WTC11 (cell line): ENCODE measurements at regions not wholly inside any gene's neighbourhood (a gene's known extent, or its start where the extent isn't known, plus 50 kb on each side); places are given as distances from the start of the nearest gene placed in this dataset.
A peak's percentile ranks its signal among the peaks of the same experiment; 100 is the strongest.

Experiments
- ATAC-seq: fragments of 200-7000 bp; cut with Tn5 transposase; 2 replicates; pipeline ENCODE4 v1.10.0; 2021; ENCODE audit warnings: mild to moderate bottlenecking, moderate library complexity
- CTCF ChIA-PET: fragments of 300-600 bp; sonication (Branson Sonifier 250); formaldehyde crosslinking; loops from one replicate; lab custom pipeline; 2021; ENCODE audit warnings: antibody characterized with exemption; lab: Charles Lee
- POLR2A ChIA-PET: fragments of 350-600 bp; sonication (Branson Sonifier 250); formaldehyde crosslinking; loops from one replicate; lab custom pipeline; 2021; ENCODE audit warnings: antibody characterized with exemption; lab: Charles Lee
- DNase-seq: peaks from one replicate; pipeline ENCODE4 v3.0.0; 2021; ENCODE audit warnings: low spot score
- H3K27ac Mint-ChIP-seq: 2 replicates; pipeline ENCODE4 v1.8.0; 2021; ENCODE audit warnings: mixed read lengths
- H3K27me3 Mint-ChIP-seq: 2 replicates; pipeline ENCODE4 v1.8.0; 2021; ENCODE audit warnings: low read depth, mild to moderate bottlenecking, moderate library complexity, mixed read lengths
- H3K36me3 Mint-ChIP-seq: 2 replicates; pipeline ENCODE4 v1.8.0; 2021; ENCODE audit warnings: mixed read lengths
- H3K4me1 Mint-ChIP-seq: 2 replicates; pipeline ENCODE4 v1.8.0; 2022; ENCODE audit warnings: mixed read lengths
- H3K4me3 Mint-ChIP-seq: 2 replicates; pipeline ENCODE4 v1.8.0; 2021; ENCODE audit warnings: mild to moderate bottlenecking, moderate library complexity, mixed read lengths
- H3K9me3 Mint-ChIP-seq: 2 replicates; pipeline ENCODE4 v1.8.0; 2021; ENCODE audit warnings: mixed read lengths
- ATF2 ChIP-seq: sonication (generic); formaldehyde crosslinking; IDR thresholded peaks from 2 replicates; pipeline ENCODE4 v1.8.1; 2022; ENCODE audit warnings: low read depth, missing genetic modification reagents, borderline replicate concordance
- ATF3 ChIP-seq: sonication (generic); formaldehyde crosslinking; conservative IDR thresholded peaks from 2 replicates; pipeline ENCODE4 v1.8.1; 2022; ENCODE audit warnings: mild to moderate bottlenecking, missing genetic modification reagents
- CTCF ChIP-seq: fragments of 200-600 bp; IDR thresholded peaks from 2 replicates; pipeline ENCODE4 v1.8.0; 2022; ENCODE audit warnings: antibody characterized with exemption
- E2F4 ChIP-seq: sonication (generic); formaldehyde crosslinking; IDR thresholded peaks from 2 replicates; pipeline ENCODE4 v1.8.1; 2022; ENCODE audit warnings: low read depth, mild to moderate bottlenecking, moderate library complexity, missing genetic modification reagents, borderline replicate concordance
- FOXP1 ChIP-seq: sonication (generic); formaldehyde crosslinking; IDR thresholded peaks from 2 replicates; pipeline ENCODE4 v1.8.0; 2022; ENCODE audit warnings: missing genetic modification reagents, mild to moderate bottlenecking, moderate library complexity, borderline replicate concordance
- IRF1 ChIP-seq: sonication (generic); formaldehyde crosslinking; IDR thresholded peaks from 2 replicates; pipeline ENCODE4 v1.8.0; 2023; ENCODE audit warnings: missing genetic modification reagents
- IRF2 ChIP-seq: sonication (generic); formaldehyde crosslinking; IDR thresholded peaks from 2 replicates; pipeline ENCODE4 v1.8.0; 2022; ENCODE audit warnings: low read depth, missing genetic modification reagents, borderline replicate concordance
- MLX ChIP-seq: sonication (generic); formaldehyde crosslinking; IDR thresholded peaks from 2 replicates; pipeline ENCODE4 v1.8.1; 2023; ENCODE audit warnings: mild to moderate bottlenecking, missing genetic modification reagents, moderate library complexity
- MXD4 ChIP-seq: fragments of 250-450 bp; sonication (Bioruptor Pico); IDR thresholded peaks from 2 replicates; pipeline ENCODE4 v1.8.0; 2021; ENCODE audit warnings: mild to moderate bottlenecking, moderate library complexity, borderline replicate concordance
- MYBL2 ChIP-seq: sonication (generic); formaldehyde crosslinking; IDR thresholded peaks from 2 replicates; pipeline ENCODE4 v1.8.1; 2023; ENCODE audit warnings: mild to moderate bottlenecking, moderate library complexity, missing genetic modification reagents
- NR1H2 ChIP-seq: sonication (generic); formaldehyde crosslinking; IDR thresholded peaks from 2 replicates; pipeline ENCODE4 v1.9.0; 2021; ENCODE audit warnings: mild to moderate bottlenecking, moderate library complexity, missing genetic modification reagents
- OVOL2 ChIP-seq: fragments of 250-450 bp; sonication (Bioruptor Pico); IDR thresholded peaks from 2 replicates; pipeline ENCODE4 v1.9.0; 2021; ENCODE audit warnings: mild to moderate bottlenecking, borderline replicate concordance
- RORB ChIP-seq: fragments of 250-450 bp; sonication (Bioruptor Pico); IDR thresholded peaks from 2 replicates; pipeline ENCODE4 v1.9.0; 2021; ENCODE audit warnings: mild to moderate bottlenecking
- SOX15 ChIP-seq: fragments of 250-450 bp; sonication (Bioruptor Pico); IDR thresholded peaks from 2 replicates; pipeline ENCODE4 v1.9.0; 2021; ENCODE audit warnings: mild to moderate bottlenecking
- TCF7 ChIP-seq: sonication (generic); formaldehyde crosslinking; IDR thresholded peaks from 2 replicates; pipeline ENCODE4 v1.8.0; 2022; ENCODE audit warnings: mild to moderate bottlenecking, low read depth, missing genetic modification reagents, moderate library complexity
- TEAD1 ChIP-seq: sonication (generic); formaldehyde crosslinking; IDR thresholded peaks from 2 replicates; pipeline ENCODE4 v1.8.0; 2022; ENCODE audit warnings: mild to moderate bottlenecking, missing genetic modification reagents
- ZBTB21 ChIP-seq: sonication (generic); formaldehyde crosslinking; IDR thresholded peaks from 2 replicates; pipeline ENCODE4 v1.8.1; 2023; ENCODE audit warnings: mild to moderate bottlenecking, missing genetic modification reagents, borderline replicate concordance
- ZMAT4 ChIP-seq: fragments of 250-450 bp; sonication (Bioruptor Pico); IDR thresholded peaks from 2 replicates; pipeline ENCODE4 v1.9.0; 2021; ENCODE audit warnings: mild to moderate bottlenecking
- ZNF121 ChIP-seq: sonication (generic); formaldehyde crosslinking; IDR thresholded peaks from 2 replicates; pipeline ENCODE4 v1.8.0; 2023; ENCODE audit warnings: missing genetic modification reagents
- ZNF138 ChIP-seq: sonication (generic); formaldehyde crosslinking; conservative IDR thresholded peaks from 2 replicates; pipeline ENCODE4 v1.8.1; 2022; ENCODE audit warnings: mild to moderate bottlenecking, moderate library complexity, missing genetic modification reagents
- ZNF232 ChIP-seq: sonication (generic); formaldehyde crosslinking; IDR thresholded peaks from 2 replicates; pipeline ENCODE4 v1.8.0; 2022; ENCODE audit warnings: mild to moderate bottlenecking, missing genetic modification reagents
- ZNF317 ChIP-seq: sonication (generic); formaldehyde crosslinking; IDR thresholded peaks from 2 replicates; pipeline ENCODE4 v1.8.1; 2023; ENCODE audit warnings: low read depth, mild to moderate bottlenecking, moderate library complexity, missing genetic modification reagents, borderline replicate concordance
- ZNF425 ChIP-seq: fragments of 250-450 bp; sonication (Bioruptor Pico); conservative IDR thresholded peaks from 2 replicates; pipeline ENCODE4 v1.9.0; 2021; ENCODE audit warnings: mild to moderate bottlenecking
- ZNF671 ChIP-seq: fragments of 250-450 bp; sonication (Bioruptor Pico); IDR thresholded peaks from 2 replicates; pipeline ENCODE4 v1.8.0; 2021; ENCODE audit warnings: mild to moderate bottlenecking

- no peak for TF ChIP-seq ZMAT4 (CRISPR knock-in tag)
- TF ChIP-seq ZNF121 = no peak
- no peak for TF ChIP-seq MYBL2 (CRISPR knock-in tag)
- TF ChIP-seq IRF2 = no peak
- TF ChIP-seq E2F4 (CRISPR knock-in tag) = no peak
- no peak for TF ChIP-seq NR1H2 (CRISPR knock-in tag)
- TF ChIP-seq MXD4 (CRISPR knock-in tag) = no peak
- no peak for TF ChIP-seq RORB (CRISPR knock-in tag)
- no peak for TF ChIP-seq IRF1 (CRISPR knock-in tag)
- TF ChIP-seq ZNF232 (CRISPR knock-in tag) = no peak
- no peak for TF ChIP-seq CTCF
- TF ChIP-seq, all 79 proteins: peak for 0
Measured at GRCh38 chr12:21065845-21066244, 65.1 kb upstream of the SLCO1B1 start (continued).

GRCh38 chr12:21073129-21073528 lies 57.9 kb upstream of the SLCO1B1 start:
- ATAC-seq (peak; percentile 18), DNase-seq (no peak)
- Mint-ChIP-seq H3K27me3 (no peaks in the 10 kb centered on the region), H3K9me3 (peaks cover 3% of the 10 kb centered on the region; the same call in 1 of the 2 replicates), H3K27ac (no peak overlapping the region), H3K4me1 (peaks cover 6% of the 10 kb centered on the region), H3K36me3 (no peaks in the 10 kb centered on the region), H3K4me3 (no peak overlapping the region)
- ChIA-PET CTCF (no interaction called here), POLR2A (no interaction called here)
- TF ChIP-seq FOXP1 (CRISPR knock-in tag) (no peak), SOX15 (no peak), MYBL2 (CRISPR knock-in tag) (no peak), CTCF (no peak), IRF1 (CRISPR knock-in tag) (no peak), TCF7 (CRISPR knock-in tag) (no peak), ZBTB21 (CRISPR knock-in tag) (no peak), TEAD1 (CRISPR knock-in tag) (no peak), ATF3 (no peak), IRF2 (no peak), ZNF425 (CRISPR knock-in tag) (no peak), ZNF671 (no peak), MLX (CRISPR knock-in tag) (no peak), OVOL2 (CRISPR knock-in tag) (no peak), ZNF317 (CRISPR knock-in tag) (no peak), ZNF138 (CRISPR knock-in tag) (no peak), ATF2 (CRISPR knock-in tag) (no peak)
